ENCODE measurements at regions not wholly inside any gene's neighbourhood (a gene's known extent, or its start where the extent isn't known, plus 50 kb on each side); places are given as distances from the start of the nearest gene placed in this dataset.
"Not testable (repeated sequence)": the region's sequence is repeated elsewhere in the genome, so short reads cannot be mapped to it uniquely, and the experiment has no call there.

DNA sequence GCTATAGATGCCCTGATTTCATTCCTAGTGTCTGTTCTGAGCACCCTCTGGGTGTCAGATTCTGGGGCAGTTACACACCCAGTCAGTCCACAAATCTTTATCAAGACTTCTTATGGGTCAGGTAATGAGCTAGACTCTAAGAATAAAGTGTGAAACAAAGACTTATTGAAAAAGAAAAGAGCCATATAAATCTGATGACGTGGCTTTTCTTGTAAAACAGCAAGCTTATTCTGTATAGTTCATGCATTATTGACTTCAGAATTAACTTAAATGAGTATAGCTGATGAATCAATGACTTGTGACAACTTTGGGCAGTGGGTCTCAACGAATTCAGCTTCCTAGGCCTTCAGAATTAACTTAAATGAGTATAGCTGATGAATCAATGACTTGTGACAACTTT, 1527.5 kb downstream of the TBC1D22A start:
- TF ChIP-seq CTCF (IDR thresholded peaks at IDR 0.05; ENCODE audit: low read length); EZH2 (optimal IDR thresholded peaks at IDR 0.05; ENCODE audit: low read depth, low read length); EZH2phosphoT487 (IDR thresholded peaks at IDR 0.05; ENCODE audit: low read length): not testable (repeated sequence)

Data from MM.1S (cell line).